GM19452 (cell line): ENCODE measurements at regions not wholly inside any gene's neighbourhood (a gene's known extent, or its start where the extent isn't known, plus 50 kb on each side); places are given as distances from the start of the nearest gene placed in this dataset.

ENCODE experiments used
- ATAC-seq: cut with Tn5 transposase; IDR thresholded peaks from one replicate; pipeline ENCODE4 v1.9.1; 2021; ENCODE audit not compliant: unreplicated experiment

- no peak for ATAC-seq
These were observed 166.2 kb downstream of the OMA1 start for GRCh38 chr1:58380345-58380744.

- no peak for ATAC-seq
These were observed 179.3 kb downstream of the OMA1 start for GRCh38 chr1:58367217-58367616.

- ATAC-seq = no peak
These were observed 181.2 kb downstream of the OMA1 start for GRCh38 chr1:58365328-58365727.

- ATAC-seq = no peak
These were observed 182.9 kb downstream of the OMA1 start for GRCh38 chr1:58363585-58363984.

- ATAC-seq = no peak
These were observed 185.4 kb downstream of the OMA1 start for GRCh38 chr1:58361134-58361533.

GRCh38 chr1:58358346-58358745 is 188.2 kb downstream of the OMA1 start:
- ATAC-seq = no peak

- no peak for ATAC-seq
These were observed 190.1 kb downstream of the OMA1 start for GRCh38 chr1:58356402-58356801.

GRCh38 chr1:58353168-58353567 is 193.4 kb downstream of the OMA1 start:
- ATAC-seq = no peak

GRCh38 chr1:58352476-58353092 is 193.9 kb downstream of the OMA1 start:
- no peak for ATAC-seq

GRCh38 chr1:58346036-58346355 is 200.5 kb downstream of the OMA1 start:
- ATAC-seq = no peak

GRCh38 chr1:58345215-58346035 is 201.1 kb downstream of the OMA1 start:
- ATAC-seq = no peak

GRCh38 chr1:58340185-58340584 is 206.3 kb downstream of the OMA1 start:
- ATAC-seq = no peak

- no peak for ATAC-seq
These were observed 208.4 kb downstream of the OMA1 start for GRCh38 chr1:58338081-58338480.

GRCh38 chr1:58333511-58333910 is 213.0 kb downstream of the OMA1 start:
- ATAC-seq = no peak

GRCh38 chr1:58331156-58331555 is 215.4 kb downstream of the OMA1 start:
- ATAC-seq = no peak

- ATAC-seq = no peak
These were observed 220.7 kb downstream of the OMA1 start for GRCh38 chr1:58325866-58326265.

GRCh38 chr1:58324558-58324957 is 222.0 kb downstream of the OMA1 start:
- ATAC-seq = no peak

- no peak for ATAC-seq
These were observed 228.1 kb downstream of the OMA1 start for GRCh38 chr1:58318157-58319005.

- ATAC-seq = no peak
These were observed 228.8 kb downstream of the OMA1 start for GRCh38 chr1:58317694-58318093.

- ATAC-seq = no peak
These were observed 229.4 kb downstream of the OMA1 start for GRCh38 chr1:58317086-58317485.

- ATAC-seq = no peak
These were observed 230.4 kb downstream of the OMA1 start for GRCh38 chr1:58316141-58316540.
